Fibroblast of lung (primary cell): ENCODE measurements at regions not wholly inside any gene's neighbourhood (a gene's known extent, or its start where the extent isn't known, plus 50 kb on each side); places are given as distances from the start of the nearest gene placed in this dataset.

Source experiments
- DNase-seq, 2 donors: peaks; one replicate each; pipeline versions ENCODE4 v3.0.0 to v3.0.0-alpha.2; 2010; ENCODE audit warnings: low read depth in 2 of 2
- H2AFZ ChIP-seq: 2 replicates; pipeline ENCODE4 v1.5.1; 2012; ENCODE audit warnings: low read length, control low read depth, inconsistent platforms
- H3K27ac ChIP-seq: 2 replicates; pipeline ENCODE4 v1.5.1; 2011; ENCODE audit warnings: low read length, control low read depth; ENCODE audit not compliant: insufficient read depth
- H3K27me3 ChIP-seq: 2 replicates; pipeline ENCODE4 v1.5.1; 2011; ENCODE audit warnings: mild to moderate bottlenecking, low read length; ENCODE audit not compliant: control insufficient read depth, insufficient read depth
- H3K36me3 ChIP-seq: 2 replicates; pipeline ENCODE4 v1.5.1; 2011; ENCODE audit warnings: low read length; ENCODE audit not compliant: control insufficient read depth, insufficient read depth
- H3K4me1 ChIP-seq: 2 replicates; pipeline ENCODE4 v1.5.1; 2011; ENCODE audit warnings: low read length; ENCODE audit not compliant: control insufficient read depth, insufficient read depth; ENCODE audit errors: extremely low read depth
- H3K4me2 ChIP-seq: 2 replicates; pipeline ENCODE4 v1.5.1; 2011; ENCODE audit warnings: low read length, control low read depth; ENCODE audit not compliant: insufficient read depth; ENCODE audit errors: extremely low read depth
- H3K4me3 ChIP-seq, 4 experiments: fragments of 200-600 bp in 1 of 4; sonication (generic) in 1 of 4; replicated peaks in 1 of 4; 2 replicates each; pipeline ENCODE4 v1.5.1; 2011 to 2016; ENCODE audit warnings: low read length in 4 of 4, low read depth in 3 of 4, mild to moderate bottlenecking in 3 of 4, control low read depth in 2 of 4, inconsistent platforms in 1 of 4, mixed read lengths in 1 of 4; ENCODE audit not compliant: insufficient read depth in 1 of 4; ENCODE audit errors: control extremely low read depth in 1 of 4
- H3K79me2 ChIP-seq: 2 replicates; pipeline ENCODE4 v1.5.1; 2012; ENCODE audit warnings: mild to moderate bottlenecking, low read length, inconsistent platforms; ENCODE audit not compliant: control insufficient read depth, insufficient read depth
- H3K9ac ChIP-seq: 2 replicates; pipeline ENCODE4 v1.5.1; 2011; ENCODE audit warnings: mild to moderate bottlenecking, low read length, control low read depth; ENCODE audit not compliant: insufficient read depth
- H3K9me3 ChIP-seq: 2 replicates; pipeline ENCODE4 v1.5.1; 2012; ENCODE audit warnings: low read depth, low read length; ENCODE audit not compliant: control insufficient read depth, insufficient read depth
- H4K20me1 ChIP-seq: 2 replicates; pipeline ENCODE4 v1.5.1; 2011; ENCODE audit warnings: low read length; ENCODE audit not compliant: control insufficient read depth, insufficient read depth; ENCODE audit errors: extremely low read depth
- CTCF ChIP-seq, 2 donors: IDR thresholded peaks in 1 of 2; conservative IDR thresholded peaks in 1 of 2; 1 replicate in 1 of 2; 2 replicates in 1 of 2; pipeline ENCODE4 v1.5.1; 2011 to 2012; ENCODE audit warnings: low read length in 2 of 2, control low read depth in 1 of 2, inconsistent platforms in 1 of 2, low read depth in 1 of 2, mild to moderate bottlenecking in 1 of 2
- EZH2 ChIP-seq: IDR thresholded peaks from 2 replicates; pipeline ENCODE4 v1.5.1; 2012; ENCODE audit warnings: low read length, control low read depth, mild to moderate bottlenecking; ENCODE audit errors: missing control alignments

DNA sequence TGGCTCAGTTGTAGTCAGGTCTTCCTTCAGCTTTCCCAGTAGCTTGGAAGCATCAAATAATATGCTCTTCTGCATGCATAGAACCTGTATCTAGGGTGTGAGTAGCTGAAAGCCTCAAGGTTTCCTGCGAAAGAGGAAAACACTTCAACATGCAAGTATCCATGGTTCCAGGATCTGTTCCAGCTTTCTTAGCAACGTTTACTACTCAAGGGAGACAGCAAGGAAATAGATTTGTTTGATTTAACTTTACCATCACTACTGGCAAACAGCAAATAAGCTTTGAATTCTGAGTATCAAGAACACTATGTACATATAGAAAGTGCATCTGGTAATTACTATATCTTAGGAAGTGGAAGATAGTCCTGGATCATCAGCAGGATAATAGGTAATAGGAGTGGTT, 341.0 kb downstream of the PRR16 start:
- H3K79me2 ChIP-seq: no peaks in the 10 kb centered on the region
- peaks cover 2% of the 10 kb centered on the region for H3K4me1 ChIP-seq
- TF ChIP-seq CTCF (conservative IDR thresholded peaks at IDR 0.05 in 1 of 2, IDR thresholded peaks at IDR 0.05 in 1 of 2; ENCODE audit: low read depth in 1 of 2, low read length in 2 of 2) (no peak), EZH2 (no peak)
- no peak for DNase-seq
- no peaks in the 10 kb centered on the region for H3K27me3 ChIP-seq
- H3K9ac ChIP-seq: no peak overlapping the region
- H3K4me2 ChIP-seq: no peak overlapping the region
- no peak overlapping the region for H3K4me3 ChIP-seq
- no peak overlapping the region for H3K27ac ChIP-seq
- no peak overlapping the region for H2AFZ ChIP-seq
- H4K20me1 ChIP-seq: no peaks in the 10 kb centered on the region
- H3K36me3 ChIP-seq: no peaks in the 10 kb centered on the region
- H3K9me3 ChIP-seq: no peaks in the 10 kb centered on the region

DNA sequence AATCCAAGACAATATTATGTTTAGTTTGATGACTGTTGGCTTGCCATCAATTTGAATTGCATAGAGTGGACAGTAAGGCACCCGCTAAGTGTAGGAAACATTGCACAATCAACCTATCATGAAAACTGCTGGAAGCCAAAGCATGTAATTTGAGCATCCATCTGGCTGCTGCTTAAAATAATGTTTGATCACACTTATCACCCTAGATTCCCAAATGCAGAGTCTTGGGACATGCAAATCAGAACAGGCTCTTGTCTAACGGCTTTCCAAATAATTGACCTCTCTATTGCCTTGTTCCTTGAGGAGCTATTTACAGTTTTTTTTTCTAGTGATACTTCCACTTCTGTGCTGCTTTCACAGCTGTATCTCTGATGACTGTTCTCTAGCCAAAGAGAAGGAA, 342.1 kb downstream of the PRR16 start:
- no peak overlapping the region for H3K27ac ChIP-seq
- no peaks in the 10 kb centered on the region for H4K20me1 ChIP-seq
- H3K9me3 ChIP-seq: no peaks in the 10 kb centered on the region
- DNase-seq: peak; percentile 46 to 76
- no peaks in the 10 kb centered on the region for H3K36me3 ChIP-seq
- H3K4me3 ChIP-seq: no peak overlapping the region
- H3K4me1 ChIP-seq: peaks cover 2% of the 10 kb centered on the region
- H3K9ac ChIP-seq: no peak overlapping the region
- H3K4me2 ChIP-seq: no peak overlapping the region
- no peaks in the 10 kb centered on the region for H3K79me2 ChIP-seq
- no peak for TF ChIP-seq CTCF (conservative IDR thresholded peaks at IDR 0.05 in 1 of 2, IDR thresholded peaks at IDR 0.05 in 1 of 2; ENCODE audit: low read depth in 1 of 2, low read length in 2 of 2)
- H3K27me3 ChIP-seq: no peaks in the 10 kb centered on the region
- H2AFZ ChIP-seq: no peak overlapping the region

DNA sequence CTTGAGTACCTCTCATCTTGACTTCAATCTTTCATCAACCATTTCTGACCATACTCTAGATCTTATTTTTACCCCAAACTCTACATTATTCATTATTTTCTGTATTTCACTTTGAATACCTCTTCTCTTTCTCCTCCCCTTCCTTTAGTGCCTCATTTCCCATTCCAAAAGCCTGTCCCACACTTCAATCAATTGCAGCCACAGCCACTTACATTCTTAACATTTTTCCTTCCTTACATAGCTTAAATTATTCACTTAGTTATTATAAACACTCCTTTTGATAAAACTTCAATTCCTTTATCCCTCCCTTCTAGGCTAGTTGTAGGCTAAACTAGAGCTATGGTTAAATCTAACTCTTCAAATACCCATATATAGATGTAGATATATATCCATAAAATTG, 344.0 kb downstream of the PRR16 start:
- DNase-seq: peak in 1 of 2 donors; percentile 67

More for the DNA sequence above, 344.0 kb downstream of the PRR16 start:
- Histone ChIP-seq H3K9me3 (no peaks in the 10 kb centered on the region), H3K4me3 (no peak overlapping the region), H4K20me1 (no peaks in the 10 kb centered on the region), H3K9ac (no peak overlapping the region), H3K36me3 (no peaks in the 10 kb centered on the region), H3K79me2 (no peaks in the 10 kb centered on the region), H3K27me3 (no peaks in the 10 kb centered on the region), H3K4me2 (no peak overlapping the region), H3K27ac (no peak overlapping the region), H2AFZ (no peak overlapping the region), H3K4me1 (peaks cover 2% of the 10 kb centered on the region)
- TF ChIP-seq CTCF (conservative IDR thresholded peaks at IDR 0.05 in 1 of 2, IDR thresholded peaks at IDR 0.05 in 1 of 2; ENCODE audit: low read depth in 1 of 2, low read length in 2 of 2) (no peak), EZH2 (no peak)
